H9 (cell line): ENCODE measurements at regions not wholly inside any gene's neighbourhood (a gene's known extent, or its start where the extent isn't known, plus 50 kb on each side); places are given as distances from the start of the nearest gene placed in this dataset.
A peak's percentile ranks its signal among the peaks of the same experiment; 100 is the strongest.

ENCODE experiments used
- DNase-seq: peaks from one replicate; pipeline ENCODE4 v3.0.0-alpha.2; 2017
- H2AFZ ChIP-seq: one replicate; pipeline ENCODE4 v1.6.1; 2013; ENCODE audit warnings: mild to moderate bottlenecking, low read length, control low read depth, moderate library complexity
- H2AK5ac ChIP-seq: 2 replicates; pipeline ENCODE4 v1.6.1; 2013; ENCODE audit warnings: low read length, control low read depth, mixed read lengths; ENCODE audit not compliant: insufficient read length
- H2BK120ac ChIP-seq: one replicate; pipeline ENCODE4 v1.6.1; 2013; ENCODE audit warnings: low read depth, mild to moderate bottlenecking, low read length, control low read depth, inconsistent platforms; ENCODE audit not compliant: poor library complexity, severe bottlenecking
- H2BK12ac ChIP-seq: 2 replicates; pipeline ENCODE4 v1.6.1; 2013; ENCODE audit warnings: low read length, control low read depth, mixed read lengths, low read depth; ENCODE audit not compliant: insufficient read length
- H2BK15ac ChIP-seq: 2 replicates; pipeline ENCODE4 v1.6.1; 2013; ENCODE audit warnings: low read depth, low read length, control low read depth
- H2BK20ac ChIP-seq: one replicate; pipeline ENCODE4 v1.6.1; 2013; ENCODE audit warnings: low read depth, mild to moderate bottlenecking, low read length, control low read depth, inconsistent platforms; ENCODE audit not compliant: poor library complexity, severe bottlenecking
- H2BK5ac ChIP-seq: 2 replicates; pipeline ENCODE4 v1.6.1; 2013; ENCODE audit warnings: low read length, control low read depth, mixed read lengths; ENCODE audit not compliant: insufficient read length
- H3K14ac ChIP-seq: 2 replicates; pipeline ENCODE4 v1.6.1; 2013; ENCODE audit warnings: low read length, control low read depth; ENCODE audit not compliant: insufficient read depth
- H3K18ac ChIP-seq: 2 replicates; pipeline ENCODE4 v1.6.1; 2013; ENCODE audit warnings: low read depth, mild to moderate bottlenecking, mixed read lengths, low read length, control low read depth; ENCODE audit not compliant: insufficient read length
- H3K23ac ChIP-seq: 2 replicates; pipeline ENCODE4 v1.6.1; 2013; ENCODE audit warnings: low read length, control low read depth, mixed read lengths, low read depth; ENCODE audit not compliant: insufficient read length
- H3K23me2 ChIP-seq: 2 replicates; pipeline ENCODE4 v1.6.1; 2013; ENCODE audit warnings: low read depth, mild to moderate bottlenecking, mixed read lengths, low read length, control low read depth; ENCODE audit not compliant: insufficient read length, poor library complexity, severe bottlenecking
- H3K27ac ChIP-seq: 2 replicates; pipeline ENCODE4 v1.5.1; 2013; ENCODE audit warnings: low read length, control low read depth, mixed read lengths, low read depth; ENCODE audit not compliant: insufficient read length
- H3K27me3 ChIP-seq: 2 replicates; pipeline ENCODE4 v1.6.1; 2013; ENCODE audit warnings: low read length, control low read depth, inconsistent platforms; ENCODE audit not compliant: insufficient read depth
- H3K4ac ChIP-seq: 2 replicates; pipeline ENCODE4 v1.6.1; 2013; ENCODE audit warnings: low read depth, mild to moderate bottlenecking, control low read depth, inconsistent platforms, low read length, moderate library complexity
- H3K4me1 ChIP-seq: 2 replicates; pipeline ENCODE4 v1.6.1; 2013; ENCODE audit warnings: low read length, control low read depth, inconsistent platforms; ENCODE audit not compliant: insufficient read depth
- H3K4me2 ChIP-seq: 2 replicates; pipeline ENCODE4 v1.6.1; 2013; ENCODE audit warnings: low read length, control low read depth, mixed read lengths; ENCODE audit not compliant: insufficient read length, insufficient read depth
- H3K56ac ChIP-seq: 2 replicates; pipeline ENCODE4 v1.6.1; 2013; ENCODE audit warnings: low read depth, mild to moderate bottlenecking, mixed read lengths, low read length, control low read depth; ENCODE audit not compliant: insufficient read length
- H3K79me1 ChIP-seq: 2 replicates; pipeline ENCODE4 v1.6.1; 2013; ENCODE audit warnings: low read depth, mild to moderate bottlenecking, moderate library complexity, low read length, control low read depth, inconsistent platforms; ENCODE audit not compliant: insufficient read depth, poor library complexity, severe bottlenecking
- H3K79me2 ChIP-seq: 2 replicates; pipeline ENCODE4 v1.6.1; 2013; ENCODE audit warnings: low read length, control low read depth, inconsistent platforms; ENCODE audit not compliant: insufficient read depth
- H3K9ac ChIP-seq: 2 replicates; pipeline ENCODE4 v1.6.1; 2013; ENCODE audit warnings: low read length, control low read depth, mixed read lengths; ENCODE audit not compliant: insufficient read length; ENCODE audit errors: extremely low read depth
- H3K9me3 ChIP-seq: one replicate; pipeline ENCODE4 v1.6.1; 2013; ENCODE audit warnings: low read depth, low read length, inconsistent platforms; ENCODE audit not compliant: control insufficient read depth
- H3T11ph ChIP-seq: one replicate; pipeline ENCODE4 v1.6.1; 2013; ENCODE audit warnings: mild to moderate bottlenecking, low read length, control low read depth, inconsistent platforms
- H4K20me1 ChIP-seq: one replicate; pipeline ENCODE4 v1.6.1; 2013; ENCODE audit not compliant: control insufficient read depth, insufficient read length, insufficient read depth
- H4K5ac ChIP-seq: 2 replicates; pipeline ENCODE4 v1.6.1; 2013; ENCODE audit warnings: low read depth, mild to moderate bottlenecking, mixed read lengths, low read length, control low read depth; ENCODE audit not compliant: insufficient read length
- H4K8ac ChIP-seq: replicated peaks from 2 replicates; pipeline ENCODE4 v1.6.1; 2013; ENCODE audit warnings: low read length, control low read depth, mixed read lengths, low read depth; ENCODE audit not compliant: insufficient read length
- H4K91ac ChIP-seq: 2 replicates; pipeline ENCODE4 v1.6.1; 2013; ENCODE audit warnings: low read depth, mild to moderate bottlenecking, moderate library complexity, mixed read lengths, low read length, control low read depth; ENCODE audit not compliant: insufficient read length
- H3K27ac Mint-ChIP-seq, 3 experiments: 2 replicates in 2 of 3; 3 replicates in 1 of 3; pipeline ENCODE4 v1.8.0; 2020 to 2021; ENCODE audit warnings: mixed read lengths in 3 of 3, mild to moderate bottlenecking in 1 of 3, moderate library complexity in 1 of 3
- H3K27me3 Mint-ChIP-seq: 2 replicates; pipeline ENCODE4 v1.8.0; 2021; ENCODE audit warnings: low read depth, mild to moderate bottlenecking, moderate library complexity, mixed read lengths
- H3K36me3 Mint-ChIP-seq, 3 experiments: 2 replicates in 2 of 3; 3 replicates in 1 of 3; pipeline ENCODE4 v1.8.0; 2020 to 2021; ENCODE audit warnings: low read depth in 3 of 3, mixed read lengths in 3 of 3; ENCODE audit not compliant: insufficient read depth in 1 of 3
- H3K4me1 Mint-ChIP-seq, 2 experiments: 2 replicates each; pipeline ENCODE4 v1.8.0; 2020; ENCODE audit warnings: mixed read lengths in 2 of 2
- H3K4me3 Mint-ChIP-seq, 2 experiments: 2 replicates in 1 of 2; 3 replicates in 1 of 2; pipeline ENCODE4 v1.8.0; 2020 to 2021; ENCODE audit warnings: mild to moderate bottlenecking in 2 of 2, mixed read lengths in 2 of 2, moderate library complexity in 1 of 2
- H3K9me3 Mint-ChIP-seq, 2 experiments: 2 replicates in 1 of 2; 3 replicates in 1 of 2; pipeline ENCODE4 v1.8.0; 2020; ENCODE audit warnings: mild to moderate bottlenecking in 2 of 2, mixed read lengths in 2 of 2, moderate library complexity in 1 of 2
- WGBS: extraction: QIAGEN DNeasy Blood & Tissue Kit; methylation state at CpG from one replicate; pipeline ENCODE4 v1.1.7; 2013; ENCODE audit warnings: missing lambda C conversion rate, low lambda C conversion rate, mixed read lengths; ENCODE audit not compliant: insufficient read length; ENCODE audit errors: extremely low coverage; 5-methylcytosine and 5-hydroxymethylcytosine counted together
- TF ChIP-seq, protein P1 (sequence below): fragments of 200-600 bp; sonication (generic); conservative IDR thresholded peaks from 3 replicates; pipeline ENCODE4 v1.8.0; 2021; ENCODE audit warnings: antibody characterized with exemption, mild to moderate bottlenecking

DNA sequence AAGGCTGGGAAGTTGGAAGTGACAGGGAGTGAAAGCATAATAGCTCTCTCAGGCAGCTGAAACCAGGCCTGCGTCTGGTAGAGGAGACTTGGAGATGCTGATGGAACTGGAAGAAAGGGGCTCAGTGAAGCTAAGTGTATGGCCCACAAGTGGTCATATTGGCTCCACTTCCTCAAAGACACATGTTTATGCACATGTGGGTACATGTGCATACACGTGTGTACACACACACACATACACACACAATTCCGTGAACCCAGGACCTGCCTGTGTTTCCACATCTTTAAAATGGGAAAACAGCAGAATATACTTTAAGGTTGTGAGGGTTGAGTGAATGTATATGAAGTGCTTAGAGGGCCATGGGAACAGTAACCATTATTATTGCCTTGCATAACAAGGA is 160.9 kb downstream of the ARL6IP6 start:
- no peak overlapping the region for H3T11ph ChIP-seq
- H3K36me3 Mint-ChIP-seq: no peaks in the 10 kb centered on the region
- 0 out of 7 replicates have a peak overlapping the region, but pooled peaks of 1 of the 3 experiments have one; percentile 5 for H3K27ac Mint-ChIP-seq
- no peaks in the 10 kb centered on the region for H3K27me3 ChIP-seq
- peaks cover 3% of the 10 kb centered on the region; the same call in 1 of the 2 replicates for H3K4me1 ChIP-seq
- no peak overlapping the region for H2AK5ac ChIP-seq
- H3K18ac ChIP-seq: no peak overlapping the region
- peaks cover 10% of the 10 kb centered on the region in 2 experiments for H3K4me1 Mint-ChIP-seq
- TF ChIP-seq, protein P1, sequence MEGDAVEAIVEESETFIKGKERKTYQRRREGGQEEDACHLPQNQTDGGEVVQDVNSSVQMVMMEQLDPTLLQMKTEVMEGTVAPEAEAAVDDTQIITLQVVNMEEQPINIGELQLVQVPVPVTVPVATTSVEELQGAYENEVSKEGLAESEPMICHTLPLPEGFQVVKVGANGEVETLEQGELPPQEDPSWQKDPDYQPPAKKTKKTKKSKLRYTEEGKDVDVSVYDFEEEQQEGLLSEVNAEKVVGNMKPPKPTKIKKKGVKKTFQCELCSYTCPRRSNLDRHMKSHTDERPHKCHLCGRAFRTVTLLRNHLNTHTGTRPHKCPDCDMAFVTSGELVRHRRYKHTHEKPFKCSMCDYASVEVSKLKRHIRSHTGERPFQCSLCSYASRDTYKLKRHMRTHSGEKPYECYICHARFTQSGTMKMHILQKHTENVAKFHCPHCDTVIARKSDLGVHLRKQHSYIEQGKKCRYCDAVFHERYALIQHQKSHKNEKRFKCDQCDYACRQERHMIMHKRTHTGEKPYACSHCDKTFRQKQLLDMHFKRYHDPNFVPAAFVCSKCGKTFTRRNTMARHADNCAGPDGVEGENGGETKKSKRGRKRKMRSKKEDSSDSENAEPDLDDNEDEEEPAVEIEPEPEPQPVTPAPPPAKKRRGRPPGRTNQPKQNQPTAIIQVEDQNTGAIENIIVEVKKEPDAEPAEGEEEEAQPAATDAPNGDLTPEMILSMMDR: no peak
- no peak overlapping the region for H2BK5ac ChIP-seq
- no peaks in the 10 kb centered on the region for H3K79me1 ChIP-seq
- H2BK15ac ChIP-seq: no peak overlapping the region; the same call in 1 of the 2 replicates
- H2BK20ac ChIP-seq: no peak overlapping the region
- no peaks in the 10 kb centered on the region for H3K79me2 ChIP-seq
- H4K20me1 ChIP-seq: no peaks in the 10 kb centered on the region
- no peak overlapping the region for H3K56ac ChIP-seq
- H4K5ac ChIP-seq: no peak overlapping the region
- no peaks in the 10 kb centered on the region for H3K9me3 Mint-ChIP-seq
- no peak overlapping the region for H3K23ac ChIP-seq
- H4K91ac ChIP-seq: no peak overlapping the region
- H3K9me3 ChIP-seq: no peaks in the 10 kb centered on the region
- H3K4ac ChIP-seq: no peak overlapping the region
- no peak overlapping the region for H3K4me3 Mint-ChIP-seq
- no CpG with 5 or more reads among the region's 3 CpGs for WGBS
- peaks cover 4% of the 10 kb centered on the region; the same call in 1 of the 2 replicates for H3K27me3 Mint-ChIP-seq
- no peak overlapping the region for H2AFZ ChIP-seq
- H3K23me2 ChIP-seq: no peaks in the 10 kb centered on the region
- H3K14ac ChIP-seq: no peak overlapping the region
- H3K9ac ChIP-seq: no peak overlapping the region
- no peak overlapping the region for H3K4me2 ChIP-seq
- H2BK120ac ChIP-seq: no peak overlapping the region
- H4K8ac ChIP-seq: no peak overlapping the region
- H3K27ac ChIP-seq: no peak overlapping the region
- no peak overlapping the region for H2BK12ac ChIP-seq
- no peak for DNase-seq
